IgD-negative memory B cell (primary cell): ENCODE measurements at regions not wholly inside any gene's neighbourhood (a gene's known extent, or its start where the extent isn't known, plus 50 kb on each side); places are given as distances from the start of the nearest gene placed in this dataset.

Experiments used
- H3K27ac Mint-ChIP-seq, 3 donors: one replicate each; pipeline ENCODE4 v1.8.0; 2020 to 2022; ENCODE audit warnings: mild to moderate bottlenecking in 3 of 3, mixed read lengths in 3 of 3, moderate library complexity in 1 of 3
- H3K27me3 Mint-ChIP-seq: one replicate; pipeline ENCODE4 v1.8.0; 2021; ENCODE audit warnings: mixed read lengths
- H3K36me3 Mint-ChIP-seq: one replicate; pipeline ENCODE4 v1.8.0; 2020; ENCODE audit warnings: mild to moderate bottlenecking, mixed read lengths
- H3K4me1 Mint-ChIP-seq, 3 donors: one replicate each; pipeline ENCODE4 v1.8.0; 2020 to 2022; ENCODE audit warnings: mixed read lengths in 3 of 3, mild to moderate bottlenecking in 1 of 3
- H3K4me3 Mint-ChIP-seq, 4 donors: one replicate each; pipeline ENCODE4 v1.8.0; 2020 to 2022; ENCODE audit warnings: mild to moderate bottlenecking in 4 of 4, mixed read lengths in 4 of 4, moderate library complexity in 3 of 4
- H3K9me3 Mint-ChIP-seq, 3 donors: one replicate each; pipeline ENCODE4 v1.8.0; 2020 to 2021; ENCODE audit warnings: mixed read lengths in 3 of 3, mild to moderate bottlenecking in 1 of 3

GRCh38 chr5:106171132-106171531, 1499.6 kb downstream of the EFNA5 start:
- H3K27me3 Mint-ChIP-seq, result no peaks in the 10 kb centered on the region
- peaks cover 0 to 13% (median 0%) of the 10 kb centered on the region in 3 donors for H3K9me3 Mint-ChIP-seq

GRCh38 chr5:106167766-106168165, 1503.0 kb downstream of the EFNA5 start:
- no peak overlapping the region for H3K27ac Mint-ChIP-seq
- H3K36me3 Mint-ChIP-seq, result peaks cover 2% of the 10 kb centered on the region
- H3K4me1 Mint-ChIP-seq, result no peaks in the 10 kb centered on the region
- no peak overlapping the region for H3K4me3 Mint-ChIP-seq
- no peaks in the 10 kb centered on the region for H3K27me3 Mint-ChIP-seq
- H3K9me3 Mint-ChIP-seq, result peaks cover 1 to 5% (median 3%) of the 10 kb centered on the region in 3 donors

More at GRCh38 chr5:106171132-106171531, 1499.6 kb downstream of the EFNA5 start:
- H3K27ac Mint-ChIP-seq, result no peak overlapping the region
- no peaks in the 10 kb centered on the region for H3K4me1 Mint-ChIP-seq
- no peaks in the 10 kb centered on the region for H3K36me3 Mint-ChIP-seq
- H3K4me3 Mint-ChIP-seq, result no peak overlapping the region

- H3K36me3 Mint-ChIP-seq, result peaks cover 2% of the 10 kb centered on the region
- no peaks in the 10 kb centered on the region for H3K4me1 Mint-ChIP-seq
- H3K27me3 Mint-ChIP-seq, result no peaks in the 10 kb centered on the region
- H3K4me3 Mint-ChIP-seq, result no peak overlapping the region
- H3K9me3 Mint-ChIP-seq, result peaks cover 0 to 3% (median 1%) of the 10 kb centered on the region in 3 donors
- H3K27ac Mint-ChIP-seq, result no peak overlapping the region
Measured at GRCh38 chr5:106163233-106163632, 1507.5 kb downstream of the EFNA5 start.

- H3K27me3 Mint-ChIP-seq, result no peaks in the 10 kb centered on the region
- no peaks in the 10 kb centered on the region for H3K4me1 Mint-ChIP-seq
- peaks cover 0 to 3% (median 0%) of the 10 kb centered on the region in 3 donors for H3K9me3 Mint-ChIP-seq
- H3K4me3 Mint-ChIP-seq, result no peak overlapping the region
- H3K36me3 Mint-ChIP-seq, result peaks cover 2% of the 10 kb centered on the region
- H3K27ac Mint-ChIP-seq, result no peak overlapping the region
Measured at GRCh38 chr5:106159616-106160015, 1511.1 kb downstream of the EFNA5 start.

GRCh38 chr5:106154280-106154716, 1516.4 kb downstream of the EFNA5 start:
- H3K36me3 Mint-ChIP-seq, result no peaks in the 10 kb centered on the region

GRCh38 chr5:106152569-106152968, 1518.2 kb downstream of the EFNA5 start:
- Mint-ChIP-seq H3K36me3 (no peaks in the 10 kb centered on the region), H3K4me3 (no peak overlapping the region), H3K4me1 (no peaks in the 10 kb centered on the region), H3K27ac (no peak overlapping the region), H3K27me3 (no peaks in the 10 kb centered on the region), H3K9me3 (peaks cover 0 to 6% (median 0%) of the 10 kb centered on the region in 3 donors)

More at GRCh38 chr5:106154280-106154716, 1516.4 kb downstream of the EFNA5 start:
- Mint-ChIP-seq H3K27ac (no peak overlapping the region), H3K9me3 (peaks cover 0 to 4% (median 0%) of the 10 kb centered on the region in 3 donors), H3K27me3 (no peaks in the 10 kb centered on the region), H3K4me3 (no peak overlapping the region), H3K4me1 (no peaks in the 10 kb centered on the region)

- Mint-ChIP-seq H3K9me3 (peaks cover 0 to 7% (median 6%) of the 10 kb centered on the region in 3 donors), H3K4me1 (no peaks in the 10 kb centered on the region), H3K27ac (no peak overlapping the region), H3K4me3 (no peak overlapping the region), H3K27me3 (no peaks in the 10 kb centered on the region), H3K36me3 (no peaks in the 10 kb centered on the region)
Measured at GRCh38 chr5:106142116-106142515, 1528.6 kb downstream of the EFNA5 start.

GRCh38 chr5:106140101-106140500, 1530.6 kb downstream of the EFNA5 start:
- Mint-ChIP-seq H3K27me3 (no peaks in the 10 kb centered on the region), H3K9me3 (peaks cover 0 to 10% (median 6%) of the 10 kb centered on the region in 3 donors), H3K36me3 (no peaks in the 10 kb centered on the region), H3K4me1 (no peaks in the 10 kb centered on the region), H3K4me3 (no peak overlapping the region), H3K27ac (no peak overlapping the region)

GRCh38 chr5:106136061-106136460, 1534.7 kb downstream of the EFNA5 start:
- Mint-ChIP-seq H3K4me1 (no peaks in the 10 kb centered on the region), H3K27ac (no peak overlapping the region), H3K27me3 (no peaks in the 10 kb centered on the region), H3K36me3 (no peaks in the 10 kb centered on the region), H3K9me3 (peaks cover 0 to 4% (median 3%) of the 10 kb centered on the region in 3 donors), H3K4me3 (no peak overlapping the region)

GRCh38 chr5:106135473-106135872, 1535.3 kb downstream of the EFNA5 start:
- H3K27me3 Mint-ChIP-seq, result no peaks in the 10 kb centered on the region
- H3K4me3 Mint-ChIP-seq, result no peak overlapping the region
- peaks cover 0 to 4% (median 3%) of the 10 kb centered on the region in 3 donors for H3K9me3 Mint-ChIP-seq
- no peaks in the 10 kb centered on the region for H3K36me3 Mint-ChIP-seq
- H3K4me1 Mint-ChIP-seq, result no peaks in the 10 kb centered on the region
- H3K27ac Mint-ChIP-seq, result no peak overlapping the region

GRCh38 chr5:106134549-106134948, 1536.2 kb downstream of the EFNA5 start:
- Mint-ChIP-seq H3K27ac (no peak overlapping the region), H3K9me3 (peaks cover 0 to 4% (median 3%) of the 10 kb centered on the region in 3 donors), H3K4me3 (no peak overlapping the region), H3K27me3 (no peaks in the 10 kb centered on the region), H3K4me1 (no peaks in the 10 kb centered on the region), H3K36me3 (no peaks in the 10 kb centered on the region)

GRCh38 chr5:106127985-106128384, 1542.8 kb downstream of the EFNA5 start:
- no peak overlapping the region for H3K27ac Mint-ChIP-seq
- no peak overlapping the region for H3K4me3 Mint-ChIP-seq
- no peaks in the 10 kb centered on the region for H3K27me3 Mint-ChIP-seq
- no peaks in the 10 kb centered on the region for H3K36me3 Mint-ChIP-seq
- H3K4me1 Mint-ChIP-seq, result no peaks in the 10 kb centered on the region
- H3K9me3 Mint-ChIP-seq, result no peaks in the 10 kb centered on the region

- Mint-ChIP-seq H3K4me3 (no peak overlapping the region), H3K4me1 (no peaks in the 10 kb centered on the region), H3K9me3 (no peaks in the 10 kb centered on the region), H3K36me3 (no peaks in the 10 kb centered on the region), H3K27me3 (no peaks in the 10 kb centered on the region), H3K27ac (no peak overlapping the region)
Measured at GRCh38 chr5:106127341-106127781, 1543.4 kb downstream of the EFNA5 start.

- Mint-ChIP-seq H3K4me3 (no peak overlapping the region), H3K4me1 (no peaks in the 10 kb centered on the region), H3K9me3 (peaks cover 0 to 4% (median 0%) of the 10 kb centered on the region in 3 donors), H3K27ac (no peak overlapping the region), H3K27me3 (no peaks in the 10 kb centered on the region), H3K36me3 (no peaks in the 10 kb centered on the region)
Measured at GRCh38 chr5:106121972-106122605, 1548.6 kb downstream of the EFNA5 start.

GRCh38 chr5:106116682-106117081, 1554.1 kb downstream of the EFNA5 start:
- H3K27me3 Mint-ChIP-seq, result no peaks in the 10 kb centered on the region
- no peaks in the 10 kb centered on the region for H3K36me3 Mint-ChIP-seq
- H3K9me3 Mint-ChIP-seq, result peaks cover 0 to 9% (median 8%) of the 10 kb centered on the region in 3 donors
- no peak overlapping the region for H3K4me3 Mint-ChIP-seq
- no peak overlapping the region for H3K27ac Mint-ChIP-seq
- H3K4me1 Mint-ChIP-seq, result no peaks in the 10 kb centered on the region

- Mint-ChIP-seq H3K4me3 (no peak overlapping the region), H3K27ac (no peak overlapping the region), H3K9me3 (peaks cover 0 to 9% (median 4%) of the 10 kb centered on the region in 3 donors), H3K27me3 (no peaks in the 10 kb centered on the region), H3K4me1 (no peaks in the 10 kb centered on the region), H3K36me3 (no peaks in the 10 kb centered on the region)
Measured at GRCh38 chr5:106113922-106114321, 1556.8 kb downstream of the EFNA5 start.
